OCI-LY7 (cell line): ENCODE measurements at regions not wholly inside any gene's neighbourhood (a gene's known extent, or its start where the extent isn't known, plus 50 kb on each side); places are given as distances from the start of the nearest gene placed in this dataset.

Source experiments
- EZH2phosphoT487 ChIP-seq: fragments of 200-600 bp; sonication (generic); IDR thresholded peaks from 2 replicates; pipeline ENCODE4 v1.6.1; 2018; ENCODE audit warnings: low read depth, borderline replicate concordance, mild to moderate bottlenecking, mixed run types, antibody characterized with exemption, low read length, moderate library complexity, mixed read lengths
- TF ChIP-seq, protein P1 (sequence below): fragments of 200-600 bp; sonication (generic); conservative IDR thresholded peaks from 2 replicates; pipeline ENCODE4 v1.5.1; 2014; ENCODE audit warnings: mild to moderate bottlenecking, antibody characterized with exemption, low read length, moderate library complexity, mixed read lengths

DNA sequence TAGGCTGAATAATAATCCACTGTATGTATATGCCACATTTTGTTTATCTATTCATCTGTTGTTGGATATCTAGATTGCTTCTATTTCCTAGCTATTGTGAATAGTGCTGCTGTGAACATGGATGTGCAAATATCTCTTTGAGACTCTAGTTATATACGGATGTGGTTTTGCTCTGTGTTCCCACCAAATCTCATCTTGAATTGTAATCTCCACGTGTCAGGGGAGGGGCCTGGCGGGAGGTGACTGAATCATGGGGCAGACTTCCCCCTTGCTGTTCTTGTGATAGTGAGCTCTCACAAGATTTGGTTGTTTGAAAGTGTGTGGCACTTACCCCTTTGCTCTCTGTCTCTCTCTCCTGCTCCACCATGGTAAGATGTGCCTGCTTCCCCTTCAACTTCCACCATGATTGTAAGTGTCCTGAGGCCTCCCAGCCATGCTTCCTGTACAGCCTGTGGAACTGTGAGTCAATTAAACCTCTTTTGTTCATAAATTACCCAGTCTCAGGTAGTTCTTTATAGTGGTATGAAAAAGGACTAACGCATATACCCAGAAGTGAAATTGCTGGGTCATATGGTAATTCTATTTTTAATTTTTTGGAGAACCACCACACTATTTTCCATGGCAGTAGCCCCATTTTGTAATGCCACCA lies 86.1 kb upstream of the UPP2 start:
- TF ChIP-seq, protein P1, sequence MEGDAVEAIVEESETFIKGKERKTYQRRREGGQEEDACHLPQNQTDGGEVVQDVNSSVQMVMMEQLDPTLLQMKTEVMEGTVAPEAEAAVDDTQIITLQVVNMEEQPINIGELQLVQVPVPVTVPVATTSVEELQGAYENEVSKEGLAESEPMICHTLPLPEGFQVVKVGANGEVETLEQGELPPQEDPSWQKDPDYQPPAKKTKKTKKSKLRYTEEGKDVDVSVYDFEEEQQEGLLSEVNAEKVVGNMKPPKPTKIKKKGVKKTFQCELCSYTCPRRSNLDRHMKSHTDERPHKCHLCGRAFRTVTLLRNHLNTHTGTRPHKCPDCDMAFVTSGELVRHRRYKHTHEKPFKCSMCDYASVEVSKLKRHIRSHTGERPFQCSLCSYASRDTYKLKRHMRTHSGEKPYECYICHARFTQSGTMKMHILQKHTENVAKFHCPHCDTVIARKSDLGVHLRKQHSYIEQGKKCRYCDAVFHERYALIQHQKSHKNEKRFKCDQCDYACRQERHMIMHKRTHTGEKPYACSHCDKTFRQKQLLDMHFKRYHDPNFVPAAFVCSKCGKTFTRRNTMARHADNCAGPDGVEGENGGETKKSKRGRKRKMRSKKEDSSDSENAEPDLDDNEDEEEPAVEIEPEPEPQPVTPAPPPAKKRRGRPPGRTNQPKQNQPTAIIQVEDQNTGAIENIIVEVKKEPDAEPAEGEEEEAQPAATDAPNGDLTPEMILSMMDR = no peak
- TF ChIP-seq EZH2phosphoT487 = no peak
